BE2C (cell line): ENCODE measurements at regions not wholly inside any gene's neighbourhood (a gene's known extent, or its start where the extent isn't known, plus 50 kb on each side); places are given as distances from the start of the nearest gene placed in this dataset.

ENCODE experiments used
- DNase-seq: peaks from one replicate; pipeline ENCODE4 v3.0.0-alpha.2; 2020
- H3K27me3 ChIP-seq: fragments of 250-450 bp; sonication (Bioruptor Pico); 2 replicates; pipeline ENCODE4 v1.5.1; 2020; ENCODE audit warnings: mild to moderate bottlenecking
- H3K36me3 ChIP-seq: fragments of 250-450 bp; sonication (Bioruptor Pico); 2 replicates; pipeline ENCODE4 v1.5.1; 2020; ENCODE audit warnings: mild to moderate bottlenecking
- H3K4me1 ChIP-seq: fragments of 250-450 bp; sonication (Bioruptor Pico); 2 replicates; pipeline ENCODE4 v1.5.1; 2020
- H3K4me3 ChIP-seq: 2 replicates; pipeline ENCODE4 v1.5.1; 2011; ENCODE audit warnings: low read depth, low read length
- H3K9me3 ChIP-seq: fragments of 250-450 bp; sonication (Bioruptor Pico); 2 replicates; pipeline ENCODE4 v1.5.1; 2020
- CTCF ChIP-seq: IDR thresholded peaks from 2 replicates; pipeline ENCODE4 v1.5.1; 2012; ENCODE audit warnings: mild to moderate bottlenecking, low read depth, low read length

GRCh38 chr14:25108291-25108690 lies 58.3 kb upstream of the STXBP6 start:
- no peaks in the 10 kb centered on the region for H3K36me3 ChIP-seq
- H3K4me3 ChIP-seq, result no peak overlapping the region
- H3K9me3 ChIP-seq, result no peaks in the 10 kb centered on the region
- no peaks in the 10 kb centered on the region for H3K27me3 ChIP-seq
- no peak for DNase-seq
- H3K4me1 ChIP-seq, result no peaks in the 10 kb centered on the region
- no peak for TF ChIP-seq CTCF

- H3K27me3 ChIP-seq, result no peaks in the 10 kb centered on the region; the same call in 1 of the 2 replicates
- H3K4me1 ChIP-seq, result no peaks in the 10 kb centered on the region
- no peak for TF ChIP-seq CTCF
- H3K36me3 ChIP-seq, result no peaks in the 10 kb centered on the region
- H3K4me3 ChIP-seq, result no peak overlapping the region
- no peak for DNase-seq
- H3K9me3 ChIP-seq, result no peaks in the 10 kb centered on the region
Measured at GRCh38 chr14:25103820-25104219, 53.9 kb upstream of the STXBP6 start.

GRCh38 chr14:25103271-25103670 lies 53.3 kb upstream of the STXBP6 start:
- no peaks in the 10 kb centered on the region for H3K4me1 ChIP-seq
- no peaks in the 10 kb centered on the region for H3K9me3 ChIP-seq
- no peak for DNase-seq
- no peak overlapping the region for H3K4me3 ChIP-seq
- H3K36me3 ChIP-seq, result no peaks in the 10 kb centered on the region
- no peak for TF ChIP-seq CTCF
- H3K27me3 ChIP-seq, result no peaks in the 10 kb centered on the region; the same call in 1 of the 2 replicates

GRCh38 chr14:25102788-25103187 lies 52.8 kb upstream of the STXBP6 start:
- no peak for TF ChIP-seq CTCF
- Histone ChIP-seq H3K27me3 (no peaks in the 10 kb centered on the region; the same call in 1 of the 2 replicates), H3K4me3 (no peak overlapping the region), H3K9me3 (no peaks in the 10 kb centered on the region), H3K4me1 (no peaks in the 10 kb centered on the region), H3K36me3 (no peaks in the 10 kb centered on the region)
- DNase-seq, result no peak

- no peaks in the 10 kb centered on the region for H3K9me3 ChIP-seq
- no peak overlapping the region for H3K4me3 ChIP-seq
- no peaks in the 10 kb centered on the region for H3K4me1 ChIP-seq
- H3K27me3 ChIP-seq, result no peaks in the 10 kb centered on the region; the same call in 1 of the 2 replicates
- no peaks in the 10 kb centered on the region for H3K36me3 ChIP-seq
- no peak for DNase-seq
- TF ChIP-seq CTCF, result no peak
Measured at GRCh38 chr14:25101276-25101675, 51.3 kb upstream of the STXBP6 start.
